ENCODE measurements at regions not wholly inside any gene's neighbourhood (a gene's known extent, or its start where the extent isn't known, plus 50 kb on each side); places are given as distances from the start of the nearest gene placed in this dataset.

GRCh38 chr14:54332490-54332889 is 64.3 kb upstream of the CDKN3 start:
- no peak for TF ChIP-seq CTCF (IDR thresholded peaks at IDR 0.05)
- no peak for TF ChIP-seq EP300 (IDR thresholded peaks at IDR 0.05; ENCODE audit: borderline replicate concordance in 1 of 2, low read depth in 1 of 2, low read length in 1 of 2)

Data from SK-N-SH (cell line).